MCF 10A (cell line): ENCODE measurements at regions not wholly inside any gene's neighbourhood (a gene's known extent, or its start where the extent isn't known, plus 50 kb on each side); places are given as distances from the start of the nearest gene placed in this dataset.

ENCODE experiments used
- BruUV-seq: library from RNA; stranded (reverse); fragments of 400-500 nt; replicated peaks from 2 replicates; lab custom pipeline; 2021; lab: Mats Ljungman, UMichigan
- CTCF ChIA-PET: fragments of 300-600 bp; sonication (Branson Sonifier 250); formaldehyde crosslinking; extraction: SDS; loops from one replicate; lab custom pipeline; 2021; ENCODE audit warnings: antibody characterized with exemption, inconsistent platforms; lab: Yijun Ruan, JAX
- POLR2A ChIA-PET: fragments of 300-600, 350-650 bp; sonication (Branson Sonifier 250); formaldehyde crosslinking; extraction: SDS; loops from one replicate; lab custom pipeline; 2020; ENCODE audit warnings: antibody characterized with exemption, inconsistent platforms; lab: Yijun Ruan, JAX
- DNase-seq: peaks from one replicate; pipeline ENCODE4 v3.0.0-alpha.2; 2018; ENCODE audit not compliant: unreplicated experiment
- H3K27ac Mint-ChIP-seq: one replicate; pipeline ENCODE4 v1.8.0; 2022; ENCODE audit warnings: mild to moderate bottlenecking, low read depth, mixed read lengths; ENCODE audit not compliant: unreplicated experiment
- H3K27me3 Mint-ChIP-seq: one replicate; pipeline ENCODE4 v1.8.0; 2022; ENCODE audit warnings: mixed read lengths; ENCODE audit not compliant: insufficient read depth, unreplicated experiment
- H3K36me3 Mint-ChIP-seq: one replicate; pipeline ENCODE4 v1.8.0; 2022; ENCODE audit warnings: mild to moderate bottlenecking, moderate library complexity, mixed read lengths; ENCODE audit not compliant: insufficient read depth, unreplicated experiment
- H3K4me1 Mint-ChIP-seq: one replicate; pipeline ENCODE4 v1.8.0; 2022; ENCODE audit warnings: mixed read lengths; ENCODE audit not compliant: insufficient read depth, unreplicated experiment
- H3K4me3 Mint-ChIP-seq: one replicate; pipeline ENCODE4 v1.8.0; 2022; ENCODE audit warnings: mild to moderate bottlenecking, moderate library complexity, mixed read lengths; ENCODE audit not compliant: unreplicated experiment
- H3K9me3 Mint-ChIP-seq: one replicate; pipeline ENCODE4 v1.8.0; 2022; ENCODE audit warnings: mixed read lengths; ENCODE audit not compliant: unreplicated experiment
- CTCF ChIP-seq: fragments of 200-600 bp; IDR thresholded peaks from one replicate; pipeline ENCODE4 v1.8.0; 2022; ENCODE audit warnings: antibody characterized with exemption, mild to moderate bottlenecking; ENCODE audit not compliant: unreplicated experiment
- intact Hi-C: fragments of 100-400 bp; cut with micrococcal nuclease; formaldehyde crosslinking; loops from 2 replicates; pipeline ENCODE4 v1.14.1; 2022

- no peaks in the 10 kb centered on the region for H3K36me3 Mint-ChIP-seq
- peaks cover 7% of the 10 kb centered on the region for H3K9me3 Mint-ChIP-seq
- BruUV-seq = no TSS peak
- no peaks in the 10 kb centered on the region for H3K27me3 Mint-ChIP-seq
- ChIA-PET CTCF (interaction anchor here (0.6 to 1.0 kb wide), 3 partner anchors 16 to 1359 kb away, joined by 3 to 4 read pairs (median 3); no protein-coding TSS in a partner anchor), POLR2A (no interaction called here)
- H3K27ac Mint-ChIP-seq = no peak overlapping the region
- no peak for DNase-seq
- no peak overlapping the region for H3K4me3 Mint-ChIP-seq
- no peak for TF ChIP-seq CTCF
- H3K4me1 Mint-ChIP-seq = no peaks in the 10 kb centered on the region
- intact Hi-C loops = no loop called here
Observed at GRCh38 chr3:88509582-88509981, 359.8 kb downstream of the C3orf38 start.

DNA sequence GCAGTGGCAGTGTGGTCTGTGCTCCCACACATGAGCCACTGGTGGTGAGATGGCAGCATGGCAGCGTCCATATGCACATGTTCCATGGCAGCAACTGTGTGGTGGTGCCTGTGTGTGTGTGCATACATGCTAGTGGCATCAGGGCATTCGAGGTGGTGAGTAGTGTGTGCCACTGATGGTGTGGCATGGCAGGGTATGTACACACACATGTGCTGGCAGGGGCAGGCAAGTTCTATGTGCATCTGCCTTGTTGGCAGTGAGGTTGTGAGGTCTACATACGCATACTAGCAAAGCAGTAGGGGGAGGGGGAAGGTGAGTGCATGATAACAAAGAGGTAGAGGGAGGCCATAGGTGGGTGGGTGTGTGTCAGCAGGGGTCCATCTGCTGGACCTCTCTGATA is 378.7 kb downstream of the C3orf38 start:
- POLR2A ChIA-PET = no interaction called here
- Mint-ChIP-seq H3K36me3 (no peaks in the 10 kb centered on the region), H3K4me3 (no peak overlapping the region), H3K9me3 (peaks cover 18% of the 10 kb centered on the region), H3K27ac (no peak overlapping the region), H3K4me1 (no peaks in the 10 kb centered on the region), H3K27me3 (no peaks in the 10 kb centered on the region)
- no peak for DNase-seq
- CTCF ChIA-PET = no interaction called here
- BruUV-seq = no TSS peak
- intact Hi-C loops = no loop called here
- TF ChIP-seq CTCF = no peak

- Mint-ChIP-seq H3K27me3 (no peaks in the 10 kb centered on the region), H3K36me3 (no peaks in the 10 kb centered on the region), H3K4me1 (no peaks in the 10 kb centered on the region), H3K4me3 (no peak overlapping the region), H3K27ac (no peak overlapping the region), H3K9me3 (no peaks in the 10 kb centered on the region)
- DNase-seq = no peak
- BruUV-seq = no TSS peak
- CTCF ChIA-PET = interaction anchor here (0.7 to 1.0 kb wide), 2 partner anchors 9 to 228 kb away, joined by 3 to 5 read pairs; no protein-coding TSS in a partner anchor
- TF ChIP-seq CTCF = no peak
- POLR2A ChIA-PET = no interaction called here
- intact Hi-C loops = no loop called here
Observed at GRCh38 chr3:88534534-88534933, 384.8 kb downstream of the C3orf38 start.

DNA sequence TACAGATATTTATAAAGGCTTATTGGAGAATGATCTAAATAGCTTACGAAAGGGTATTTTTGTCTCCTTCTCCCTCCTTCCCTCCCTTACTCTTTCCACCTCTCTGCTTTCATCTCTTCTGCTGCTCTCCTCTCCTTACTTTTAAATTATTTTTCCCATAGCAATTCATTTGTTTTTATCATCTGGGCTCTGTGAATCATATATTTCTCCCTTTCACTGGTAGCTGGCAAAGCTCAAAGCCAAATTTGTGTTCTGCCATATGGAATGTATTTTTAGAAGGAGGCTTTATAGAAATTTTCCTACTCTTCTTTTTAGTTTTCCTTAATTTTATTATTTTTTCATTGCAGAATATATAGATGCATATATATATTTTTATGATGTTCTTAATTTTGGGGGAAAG is 385.8 kb downstream of the C3orf38 start:
- no peaks in the 10 kb centered on the region for H3K4me1 Mint-ChIP-seq
- no peak overlapping the region for H3K4me3 Mint-ChIP-seq
- no peaks in the 10 kb centered on the region for H3K9me3 Mint-ChIP-seq
- POLR2A ChIA-PET = no interaction called here
- H3K27ac Mint-ChIP-seq = no peak overlapping the region
- no peak for DNase-seq
- no peaks in the 10 kb centered on the region for H3K36me3 Mint-ChIP-seq
- no peak for TF ChIP-seq CTCF
- CTCF ChIA-PET = no interaction called here
- intact Hi-C loops = no loop called here
- BruUV-seq = no TSS peak
- H3K27me3 Mint-ChIP-seq = no peaks in the 10 kb centered on the region
